ENCODE measurements at regions not wholly inside any gene's neighbourhood (a gene's known extent, or its start where the extent isn't known, plus 50 kb on each side); places are given as distances from the start of the nearest gene placed in this dataset.

DNA sequence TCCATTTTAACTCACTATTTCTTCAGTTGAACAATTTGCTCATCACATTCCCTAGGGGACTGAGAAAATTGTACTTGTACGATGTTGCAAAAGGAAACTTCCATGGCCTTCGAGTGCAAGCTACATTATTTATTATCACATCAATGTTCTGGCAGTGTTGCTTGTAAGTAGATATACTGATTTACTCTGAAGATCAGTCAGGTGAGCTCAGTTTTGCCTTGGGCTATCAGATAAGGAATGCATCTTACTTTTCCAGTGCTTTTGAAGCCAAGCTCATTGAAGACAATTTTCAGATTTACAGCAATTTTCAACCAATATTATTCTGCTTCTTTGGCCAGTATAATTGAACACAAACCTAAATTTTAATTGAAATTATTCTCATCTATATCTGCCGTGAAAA lies 1296.9 kb downstream of the RAPGEF2 start:
- no peaks in the 10 kb centered on the region for H3K36me3 ChIP-seq (ENCODE audit: control insufficient read depth in 2 of 2, extremely low read depth in 1 of 2, insufficient read depth in 2 of 2, low read length in 2 of 2)
- no peak for DNase-seq (ENCODE audit: low read depth, low spot score)
- H3K4me3 ChIP-seq (ENCODE audit: control insufficient read depth in 2 of 3, extremely low read depth in 1 of 3, insufficient read depth in 2 of 3, low read depth in 1 of 3, low read length in 3 of 3) = no peak overlapping the region
- no peaks in the 10 kb centered on the region for H3K79me2 ChIP-seq (ENCODE audit: control insufficient read depth, insufficient read depth, low read length)
- no peak for FAIRE-seq
- no peak overlapping the region for H2AFZ ChIP-seq (ENCODE audit: control insufficient read depth, low read length)
- H3K27ac ChIP-seq (ENCODE audit: control insufficient read depth, insufficient read depth, low read length) = no peak overlapping the region
- TF ChIP-seq, protein P1, sequence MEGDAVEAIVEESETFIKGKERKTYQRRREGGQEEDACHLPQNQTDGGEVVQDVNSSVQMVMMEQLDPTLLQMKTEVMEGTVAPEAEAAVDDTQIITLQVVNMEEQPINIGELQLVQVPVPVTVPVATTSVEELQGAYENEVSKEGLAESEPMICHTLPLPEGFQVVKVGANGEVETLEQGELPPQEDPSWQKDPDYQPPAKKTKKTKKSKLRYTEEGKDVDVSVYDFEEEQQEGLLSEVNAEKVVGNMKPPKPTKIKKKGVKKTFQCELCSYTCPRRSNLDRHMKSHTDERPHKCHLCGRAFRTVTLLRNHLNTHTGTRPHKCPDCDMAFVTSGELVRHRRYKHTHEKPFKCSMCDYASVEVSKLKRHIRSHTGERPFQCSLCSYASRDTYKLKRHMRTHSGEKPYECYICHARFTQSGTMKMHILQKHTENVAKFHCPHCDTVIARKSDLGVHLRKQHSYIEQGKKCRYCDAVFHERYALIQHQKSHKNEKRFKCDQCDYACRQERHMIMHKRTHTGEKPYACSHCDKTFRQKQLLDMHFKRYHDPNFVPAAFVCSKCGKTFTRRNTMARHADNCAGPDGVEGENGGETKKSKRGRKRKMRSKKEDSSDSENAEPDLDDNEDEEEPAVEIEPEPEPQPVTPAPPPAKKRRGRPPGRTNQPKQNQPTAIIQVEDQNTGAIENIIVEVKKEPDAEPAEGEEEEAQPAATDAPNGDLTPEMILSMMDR (optimal IDR thresholded peaks at IDR 0.05 in 1 of 3, IDR thresholded peaks at IDR 0.05 in 1 of 3, conservative IDR thresholded peaks at IDR 0.05 in 1 of 3; ENCODE audit: extremely low read depth in 1 of 3, insufficient read depth in 2 of 3, low read length in 3 of 3) = no peak
- TF ChIP-seq EZH2 (IDR thresholded peaks at IDR 0.05; ENCODE audit: low read length) = no peak
- H3K9me1 ChIP-seq (ENCODE audit: control insufficient read depth, extremely low read depth, insufficient read depth, low read length) = no peaks in the 10 kb centered on the region
- no peaks in the 10 kb centered on the region for H4K20me1 ChIP-seq (ENCODE audit: control insufficient read depth, extremely low read depth, insufficient read depth, low read length)
- peaks cover 2% of the 10 kb centered on the region for H3K9me3 ChIP-seq (ENCODE audit: control insufficient read depth, low read depth, low read length)
- no peak overlapping the region for H3K4me2 ChIP-seq (ENCODE audit: control insufficient read depth, extremely low read depth, insufficient read depth, low read depth, low read length)
- H3K4me1 ChIP-seq (ENCODE audit: control insufficient read depth, extremely low read depth, insufficient read depth, low read length) = no peaks in the 10 kb centered on the region
- no peak overlapping the region for H3K9ac ChIP-seq (ENCODE audit: control insufficient read depth, extremely low read depth, insufficient read depth, low read length)
- no peaks in the 10 kb centered on the region for H3K27me3 ChIP-seq (ENCODE audit: control insufficient read depth, extremely low read depth, insufficient read depth, low read length)
- dilution Hi-C loops (cut with MboI; ENCODE audit: extremely low pct_ligation_motif_present, low sequenced_read_pairs) = no loop called here

DNA sequence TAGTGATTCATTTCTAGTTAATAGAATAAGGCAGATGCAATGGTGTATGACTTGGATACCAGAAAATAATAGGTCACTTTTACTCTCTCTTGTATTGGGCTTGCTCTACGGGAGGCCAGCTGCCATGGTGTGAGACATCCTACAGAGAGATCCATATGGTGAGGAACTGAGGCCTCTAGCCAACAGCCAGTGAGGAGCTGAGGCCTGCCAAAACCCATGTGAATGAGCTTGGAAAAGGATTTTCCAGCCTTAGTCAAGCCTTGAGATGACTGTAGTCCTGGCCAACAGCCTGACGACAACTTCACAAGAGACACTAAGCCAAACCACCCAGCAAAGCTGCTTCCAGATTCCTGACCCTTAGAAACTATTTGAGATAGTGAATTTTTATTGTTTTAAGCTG lies 1300.2 kb downstream of the RAPGEF2 start:
- H3K27me3 ChIP-seq (ENCODE audit: control insufficient read depth, extremely low read depth, insufficient read depth, low read length) = no peaks in the 10 kb centered on the region

More for the DNA sequence above, 1300.2 kb downstream of the RAPGEF2 start:
- Histone ChIP-seq H3K79me2 (ENCODE audit: control insufficient read depth, insufficient read depth, low read length) (no peaks in the 10 kb centered on the region), H3K36me3 (ENCODE audit: control insufficient read depth in 2 of 2, extremely low read depth in 1 of 2, insufficient read depth in 2 of 2, low read length in 2 of 2) (no peaks in the 10 kb centered on the region), H2AFZ (ENCODE audit: control insufficient read depth, low read length) (no peak overlapping the region), H3K4me3 (ENCODE audit: control insufficient read depth in 2 of 3, extremely low read depth in 1 of 3, insufficient read depth in 2 of 3, low read depth in 1 of 3, low read length in 3 of 3) (no peak overlapping the region), H3K9ac (ENCODE audit: control insufficient read depth, extremely low read depth, insufficient read depth, low read length) (no peak overlapping the region), H3K9me3 (ENCODE audit: control insufficient read depth, low read depth, low read length) (peaks cover 2% of the 10 kb centered on the region), H3K4me1 (ENCODE audit: control insufficient read depth, extremely low read depth, insufficient read depth, low read length) (no peaks in the 10 kb centered on the region), H3K27ac (ENCODE audit: control insufficient read depth, insufficient read depth, low read length) (no peak overlapping the region), H3K4me2 (ENCODE audit: control insufficient read depth, extremely low read depth, insufficient read depth, low read depth, low read length) (no peak overlapping the region), H4K20me1 (ENCODE audit: control insufficient read depth, extremely low read depth, insufficient read depth, low read length) (no peaks in the 10 kb centered on the region), H3K9me1 (ENCODE audit: control insufficient read depth, extremely low read depth, insufficient read depth, low read length) (no peaks in the 10 kb centered on the region)
- DNase-seq (ENCODE audit: low read depth, low spot score) (no peak), FAIRE-seq (no peak)
- dilution Hi-C loops (cut with MboI; ENCODE audit: extremely low pct_ligation_motif_present, low sequenced_read_pairs) = no loop called here
- no peak for TF ChIP-seq EZH2 (IDR thresholded peaks at IDR 0.05; ENCODE audit: low read length)
- TF ChIP-seq, protein P1 (optimal IDR thresholded peaks at IDR 0.05 in 1 of 3, IDR thresholded peaks at IDR 0.05 in 1 of 3, conservative IDR thresholded peaks at IDR 0.05 in 1 of 3; ENCODE audit: extremely low read depth in 1 of 3, insufficient read depth in 2 of 3, low read length in 3 of 3) = no peak

Measured in keratinocyte (primary cell).